ENCODE measurements at regions not wholly inside any gene's neighbourhood (a gene's known extent, or its start where the extent isn't known, plus 50 kb on each side); places are given as distances from the start of the nearest gene placed in this dataset.

GRCh38 chr2:181771356-181771755 lies 91.0 kb upstream of the NEUROD1 start:
- no peaks in the 10 kb centered on the region for H4K20me1 ChIP-seq (ENCODE audit: control insufficient read depth, insufficient read depth, insufficient read length)
- Mint-ChIP-seq H3K27ac (no peak overlapping the region), H3K36me3 (ENCODE audit: insufficient read depth in 1 of 3, low read depth in 3 of 3) (no peaks in the 10 kb centered on the region), H3K9me3 (no peaks in the 10 kb centered on the region), H3K4me1 (peaks cover 0 to 2% of the 10 kb centered on the region in 2 experiments; a peak in 2 of 4 replicates), H3K27me3 (ENCODE audit: low read depth) (no peaks in the 10 kb centered on the region), H3K4me3 (no peak overlapping the region)
- no peak overlapping the region for H3K4me2 ChIP-seq (ENCODE audit: insufficient read depth, insufficient read length, low read length)
- H2BK5ac ChIP-seq (ENCODE audit: insufficient read length, low read length), result no peak overlapping the region
- no peak overlapping the region for H3K56ac ChIP-seq (ENCODE audit: insufficient read length, low read depth, low read length)
- no peak overlapping the region for H4K5ac ChIP-seq (ENCODE audit: insufficient read length, low read depth, low read length)
- H3K9ac ChIP-seq (ENCODE audit: extremely low read depth, insufficient read length, low read length), result no peak overlapping the region
- H4K8ac ChIP-seq (replicated peaks; ENCODE audit: insufficient read length, low read depth, low read length), result no peak overlapping the region
- no peak for DNase-seq
- H2BK12ac ChIP-seq (ENCODE audit: insufficient read length, low read depth, low read length), result no peak overlapping the region
- H3K4me1 ChIP-seq (ENCODE audit: insufficient read depth, low read length), result no peaks in the 10 kb centered on the region
- no peaks in the 10 kb centered on the region for H3K79me2 ChIP-seq (ENCODE audit: insufficient read depth, low read length)
- H2AK5ac ChIP-seq (ENCODE audit: insufficient read length, low read length), result no peak overlapping the region
- no peak overlapping the region for H3K27ac ChIP-seq (ENCODE audit: insufficient read length, low read depth, low read length)
- no peak overlapping the region for H2BK20ac ChIP-seq (ENCODE audit: low read depth, low read length, poor library complexity, severe bottlenecking)
- no peak overlapping the region for H3K23ac ChIP-seq (ENCODE audit: insufficient read length, low read depth, low read length)
- H3K79me1 ChIP-seq (ENCODE audit: insufficient read depth, low read depth, low read length, poor library complexity, severe bottlenecking), result no peaks in the 10 kb centered on the region
- no CpG with 5 or more reads among the region's 2 CpGs for WGBS (ENCODE audit: extremely low coverage, insufficient read length, low lambda C conversion rate)
- no peak overlapping the region for H2BK120ac ChIP-seq (ENCODE audit: low read depth, low read length, poor library complexity, severe bottlenecking)
- no peak overlapping the region for H3K4ac ChIP-seq (ENCODE audit: low read depth, low read length)
- no peak overlapping the region for H2BK15ac ChIP-seq (ENCODE audit: low read depth, low read length)
- H3K14ac ChIP-seq (ENCODE audit: insufficient read depth, low read length), result no peak overlapping the region
- H4K91ac ChIP-seq (ENCODE audit: insufficient read length, low read depth, low read length), result no peak overlapping the region
- no peak for TF ChIP-seq CTCF (conservative IDR thresholded peaks at IDR 0.05)
- H3T11ph ChIP-seq (ENCODE audit: low read length), result no peak overlapping the region
- no peak overlapping the region for H3K18ac ChIP-seq (ENCODE audit: insufficient read length, low read depth, low read length)
- no peaks in the 10 kb centered on the region for H3K27me3 ChIP-seq (ENCODE audit: insufficient read depth, low read length)
- no peaks in the 10 kb centered on the region for H3K9me3 ChIP-seq (ENCODE audit: control insufficient read depth, low read depth, low read length)
- H3K23me2 ChIP-seq (ENCODE audit: insufficient read length, low read depth, low read length, poor library complexity, severe bottlenecking), result no peaks in the 10 kb centered on the region
- no peak overlapping the region for H2AFZ ChIP-seq (ENCODE audit: low read length)

All from H9 (cell line).